K562 (cell line): ENCODE measurements at regions not wholly inside any gene's neighbourhood (a gene's known extent, or its start where the extent isn't known, plus 50 kb on each side); places are given as distances from the start of the nearest gene placed in this dataset.

Experiments
- ATAC-seq: fragments of 200-7000 bp; cut with Tn5 transposase; 3 replicates; pipeline ENCODE4 v1.9.1; 2020; ENCODE audit warnings: moderate library complexity
- BruUV-seq: library from RNA; stranded (reverse); fragments of 400-500 nt; replicated peaks from 2 replicates; lab custom pipeline; 2021; lab: Mats Ljungman, UMichigan
- CTCF ChIA-PET: fragments of 300-600 bp; formaldehyde crosslinking; extraction: SDS; loops from one replicate; lab custom pipeline; 2021; ENCODE audit warnings: low intra/inter-chr PET ratio; lab: Yijun Ruan, JAX
- POLR2A ChIA-PET: fragments of 300-600, 350-650 bp; sonication (Branson Sonifier 250); formaldehyde crosslinking; extraction: SDS; loops from one replicate; lab custom pipeline; 2021; ENCODE audit warnings: antibody characterized with exemption, inconsistent platforms; lab: Yijun Ruan, JAX
- DNase-seq, 4 experiments: peaks; one replicate each; pipeline versions ENCODE4 v3.0.0 to v3.0.0-alpha.2; 2011 to 2018; ENCODE audit warnings: low spot score in 3 of 4, mixed read lengths in 3 of 4; ENCODE audit errors: extremely low read depth in 1 of 4
- FAIRE-seq: peaks from 2 replicates; lab custom pipeline; 2011; peaks lifted over from hg19 to GRCh38; lab: Jason Lieb, UNC
- H2AFZ ChIP-seq: 2 replicates; pipeline ENCODE4 v1.6.0; 2011; ENCODE audit warnings: low read depth, low read length, control low read depth, inconsistent platforms
- H3K27ac ChIP-seq: fragments of 200-600 bp; 3 replicates; pipeline ENCODE4 v1.8.0; 2011; ENCODE audit warnings: low read depth, mild to moderate bottlenecking, control low read depth, inconsistent platforms, low read length, moderate library complexity, mixed read lengths; ENCODE audit errors: extremely low read depth
- H3K27me3 ChIP-seq, 2 experiments: fragments of 300-600 bp in 1 of 2; 2 replicates in 1 of 2; 3 replicates in 1 of 2; pipeline versions ENCODE4 v1.6.0 to v1.8.0; 2011; ENCODE audit warnings: inconsistent platforms in 2 of 2, low read length in 2 of 2, mild to moderate bottlenecking in 1 of 2, mixed read lengths in 1 of 2, moderate library complexity in 1 of 2; ENCODE audit not compliant: control insufficient read depth in 2 of 2, insufficient read depth in 2 of 2
- H3K36me3 ChIP-seq: fragments of 300-600 bp; 3 replicates; pipeline ENCODE4 v1.8.0; 2011; ENCODE audit warnings: mild to moderate bottlenecking, low read length, inconsistent platforms; ENCODE audit not compliant: control insufficient read depth, insufficient read depth
- H3K4me1 ChIP-seq, 2 experiments: fragments of 200-600 bp in 1 of 2; replicated peaks in 1 of 2; 2 replicates in 1 of 2; 3 replicates in 1 of 2; pipeline versions ENCODE4 v1.5.1 to v1.8.0; 2011; ENCODE audit warnings: inconsistent platforms in 2 of 2, low read length in 2 of 2, mild to moderate bottlenecking in 1 of 2, mixed read lengths in 1 of 2, moderate library complexity in 1 of 2; ENCODE audit not compliant: control insufficient read depth in 2 of 2, insufficient read depth in 2 of 2
- H3K4me2 ChIP-seq: 2 replicates; pipeline ENCODE4 v1.6.1; 2011; ENCODE audit warnings: low read length, control low read depth, inconsistent platforms, mixed read lengths; ENCODE audit not compliant: insufficient read depth
- H3K4me3 ChIP-seq: fragments of 200-600 bp; sonication (generic), shearing (Covaris generic); 2 replicates; pipeline ENCODE4 v1.5.1; 2016; ENCODE audit warnings: control low read depth, inconsistent platforms
- H3K79me2 ChIP-seq: fragments of 200-600 bp; 3 replicates; pipeline ENCODE4 v1.8.0; 2011; ENCODE audit warnings: low read length, inconsistent platforms; ENCODE audit not compliant: control insufficient read depth, insufficient read depth
- H3K9ac ChIP-seq, 2 experiments: 2 replicates each; pipeline versions ENCODE4 v1.6.0 to v1.6.1; 2011; ENCODE audit warnings: low read depth in 2 of 2, low read length in 2 of 2, control low read depth in 1 of 2, inconsistent platforms in 1 of 2, mild to moderate bottlenecking in 1 of 2, mixed read lengths in 1 of 2; ENCODE audit not compliant: insufficient read depth in 1 of 2
- H3K9me1 ChIP-seq: one replicate; pipeline ENCODE4 v1.6.0; 2011; ENCODE audit warnings: inconsistent platforms, mild to moderate bottlenecking, low read length, moderate library complexity; ENCODE audit not compliant: control insufficient read depth, insufficient read depth
- H3K9me3 ChIP-seq: replicated peaks from 2 replicates; pipeline ENCODE4 v1.5.1; 2011; ENCODE audit warnings: low read depth, low read length, inconsistent platforms; ENCODE audit not compliant: control insufficient read depth, insufficient read depth
- H4K20me1 ChIP-seq: replicated peaks from 2 replicates; pipeline ENCODE4 v1.6.1; 2011; ENCODE audit warnings: low read length, inconsistent platforms, mixed read lengths; ENCODE audit not compliant: control insufficient read depth, insufficient read depth
- PHB2 ChIP-seq: fragments of 450-650 bp; IDR thresholded peaks from 2 replicates; pipeline ENCODE4 v1.6.1; 2017; ENCODE audit warnings: low read depth
- ZNF165 ChIP-seq: fragments of 250-450 bp; sonication (Bioruptor Pico); IDR thresholded peaks from 2 replicates; pipeline ENCODE4 v1.4.0; 2020; ENCODE audit warnings: borderline replicate concordance
- ZNF23 ChIP-seq: fragments of 250-450 bp; sonication (Bioruptor Pico); IDR thresholded peaks from 2 replicates; pipeline ENCODE4 v1.4.0; 2020; ENCODE audit warnings: mild to moderate bottlenecking
- ZNF584 ChIP-seq: fragments of 200-800 bp; sonication (Bioruptor generic); IDR thresholded peaks from 2 replicates; pipeline ENCODE4 v1.6.1; 2016; ENCODE audit warnings: low read depth, mild to moderate bottlenecking, missing genetic modification characterization, missing compliant biosample characterization
- WGBS: fragments of 100-300 bp; shearing (Covaris generic); methylation state at CpG from one replicate; pipeline ENCODE4 v1.1.6; 2016; ENCODE audit warnings: low coverage, mixed read lengths; ENCODE audit not compliant: insufficient coverage; ENCODE audit errors: missing lambda C conversion rate; 5-methylcytosine and 5-hydroxymethylcytosine counted together
- in situ Hi-C: fragments of 300-500 bp; cut with MboI; formaldehyde crosslinking; loops from 4 replicates; pipeline ENCODE4 v1.15.0; 2018; ENCODE audit warnings: inconsistent platforms, mixed read lengths
- intact Hi-C: fragments of 100-400 bp; cut with micrococcal nuclease; formaldehyde crosslinking; loops from 2 replicates; pipeline ENCODE4 v1.14.2; 2022

GRCh38 chr11:45038923-45039322 is 88.2 kb upstream of the TP53I11 start:
- no peak for TF ChIP-seq ZNF23 (CRISPR knock-in tag)
- peak; percentile 94 for TF ChIP-seq ZNF584 (CRISPR knock-in tag)
- no peak for TF ChIP-seq PHB2
- ChIA-PET POLR2A (interaction anchor here (0.7 to 1.2 kb wide), 2 partner anchors 9 to 45 kb away, joined by 3 read pairs; no protein-coding TSS in a partner anchor), CTCF (no interaction called here)
- intact Hi-C loops (no loop called here), in situ Hi-C loops (no loop called here)
- ATAC-seq (no peak), FAIRE-seq (no peak), DNase-seq (no peak)
- no TSS peak for BruUV-seq
- WGBS, result 0% methylated on average over 1 of the region's 1 CpG
- Histone ChIP-seq H3K4me1 (no peaks in the 10 kb centered on the region), H3K4me2 (no peak overlapping the region), H3K79me2 (no peaks in the 10 kb centered on the region), H3K9me1 (no peaks in the 10 kb centered on the region), H3K9ac (no peak overlapping the region), H2AFZ (no peak overlapping the region), H3K27me3 (no peaks in the 10 kb centered on the region), H3K9me3 (no peaks in the 10 kb centered on the region), H4K20me1 (no peaks in the 10 kb centered on the region), H3K36me3 (no peaks in the 10 kb centered on the region), H3K4me3 (no peak overlapping the region), H3K27ac (no peak overlapping the region)

DNA sequence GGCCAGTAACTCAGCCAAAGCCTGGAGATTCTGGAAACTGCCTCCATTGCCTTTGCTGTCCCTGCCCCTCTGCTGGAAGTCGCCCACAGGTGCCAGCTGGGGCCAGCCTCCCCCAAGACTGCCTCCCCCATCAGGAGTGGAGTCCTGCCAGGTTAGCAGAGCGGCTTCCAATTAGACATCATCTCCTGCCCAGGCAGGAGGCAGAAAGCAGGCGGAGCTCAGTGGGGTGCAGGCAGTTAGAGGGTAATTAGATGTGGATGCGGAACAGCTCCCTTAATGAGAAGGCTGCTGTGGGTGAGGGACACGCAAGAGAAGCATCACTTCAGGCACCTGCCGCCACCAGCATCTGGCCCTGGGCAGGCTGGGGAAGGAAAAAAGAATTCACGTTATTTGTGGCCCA is 90.9 kb upstream of the TP53I11 start:
- Histone ChIP-seq H3K9me1 (no peaks in the 10 kb centered on the region), H3K27ac (no peak overlapping the region), H3K27me3 (peaks cover 0 to 9% of the 10 kb centered on the region in 2 experiments; a peak in 3 of 5 replicates), H3K36me3 (no peaks in the 10 kb centered on the region), H3K4me2 (no peak overlapping the region), H2AFZ (no peak overlapping the region), H3K9me3 (no peaks in the 10 kb centered on the region), H3K9ac (no peak overlapping the region), H4K20me1 (no peaks in the 10 kb centered on the region), H3K79me2 (no peaks in the 10 kb centered on the region), H3K4me3 (no peak overlapping the region), H3K4me1 (no peaks in the 10 kb centered on the region)
- WGBS, result 2% methylated on average over 6 of the region's 7 CpGs
- DNase-seq (no peak), FAIRE-seq (no peak), ATAC-seq (no peak)
- intact Hi-C loops, result no loop called here
- CTCF ChIA-PET, result no interaction called here
- BruUV-seq, result no TSS peak
- in situ Hi-C loops, result no loop called here
- TF ChIP-seq ZNF165, result no peak
- POLR2A ChIA-PET, result no interaction called here
